HepG2 (cell line): ENCODE measurements at regions not wholly inside any gene's neighbourhood (a gene's known extent, or its start where the extent isn't known, plus 50 kb on each side); places are given as distances from the start of the nearest gene placed in this dataset.

Source experiments
- EZH2 ChIP-seq: conservative IDR thresholded peaks from 2 replicates; pipeline ENCODE4 v1.6.1; 2012; ENCODE audit warnings: mild to moderate bottlenecking, low read depth, low read length, moderate library complexity
- FOXP1 ChIP-seq, 2 experiments: fragments of 450-650 bp in 1 of 2; IDR thresholded peaks; 2 replicates each; pipeline ENCODE4 v1.6.1; 2017 to 2018; ENCODE audit warnings: antibody characterized with exemption in 1 of 2
- POLR2A ChIP-seq, 2 experiments: IDR thresholded peaks; 2 replicates each; pipeline ENCODE4 v1.6.1; 2011; ENCODE audit warnings: low read depth in 2 of 2, low read length in 2 of 2, mild to moderate bottlenecking in 1 of 2, moderate library complexity in 1 of 2; ENCODE audit not compliant: insufficient read depth in 1 of 2
- REST ChIP-seq, 2 experiments: IDR thresholded peaks; 2 replicates each; pipeline ENCODE4 v1.6.1; 2011 to 2012; ENCODE audit warnings: low read length in 2 of 2, borderline replicate concordance in 1 of 2, low read depth in 1 of 2, mild to moderate bottlenecking in 1 of 2, moderate library complexity in 1 of 2
- SNAPC2 ChIP-seq: sonication (generic); formaldehyde crosslinking; IDR thresholded peaks from 2 replicates; pipeline ENCODE4 v1.8.1; 2022; ENCODE audit warnings: mild to moderate bottlenecking, missing genetic modification reagents
- TMF1 ChIP-seq: sonication (generic); formaldehyde crosslinking; IDR thresholded peaks from 2 replicates; pipeline ENCODE4 v1.8.1; 2022; ENCODE audit warnings: low read depth, missing genetic modification reagents
- TF ChIP-seq, protein P1 (sequence below): sonication (generic); formaldehyde crosslinking; IDR thresholded peaks from 2 replicates; pipeline ENCODE4 v1.5.0; 2020; ENCODE audit warnings: mild to moderate bottlenecking, missing genetic modification reagents, moderate library complexity

DNA sequence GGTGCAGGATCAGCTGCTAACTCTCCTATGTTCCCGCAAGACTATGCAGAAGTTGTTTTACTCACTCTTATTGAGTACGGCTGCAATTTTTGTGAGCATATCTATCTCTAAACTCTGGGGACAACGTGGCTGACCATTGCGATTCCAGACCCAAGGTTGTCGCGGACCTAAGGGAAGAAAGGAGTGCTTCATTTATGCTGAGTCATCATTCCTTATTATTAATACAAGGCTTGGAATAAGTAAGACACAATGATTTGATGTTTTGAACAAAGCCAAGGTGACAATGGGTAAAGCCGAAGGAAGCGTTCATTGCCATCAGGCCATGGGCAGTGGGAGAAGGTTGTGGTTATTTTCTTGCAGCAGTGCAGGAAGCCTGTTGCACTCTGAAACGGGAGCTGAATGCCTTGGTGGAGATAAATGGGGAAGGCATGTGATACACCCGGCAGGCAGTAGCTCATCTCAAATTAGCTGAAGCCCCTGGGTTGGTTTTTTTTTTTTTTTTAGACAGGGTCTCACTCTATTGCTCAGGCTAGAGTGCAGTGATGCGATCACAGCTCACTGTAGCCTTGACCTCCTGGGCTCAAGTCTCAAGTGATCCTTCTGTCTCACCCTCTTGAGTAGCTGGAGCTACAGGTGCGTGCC lies 605.7 kb downstream of the TYW1 start:
- TF ChIP-seq TMF1 (CRISPR knock-in tag), result no peak
- no peak for TF ChIP-seq REST (IDR thresholded peaks at IDR 0.05; ENCODE audit: borderline replicate concordance in 1 of 2, low read depth in 1 of 2, low read length in 2 of 2)
- TF ChIP-seq, protein P1, sequence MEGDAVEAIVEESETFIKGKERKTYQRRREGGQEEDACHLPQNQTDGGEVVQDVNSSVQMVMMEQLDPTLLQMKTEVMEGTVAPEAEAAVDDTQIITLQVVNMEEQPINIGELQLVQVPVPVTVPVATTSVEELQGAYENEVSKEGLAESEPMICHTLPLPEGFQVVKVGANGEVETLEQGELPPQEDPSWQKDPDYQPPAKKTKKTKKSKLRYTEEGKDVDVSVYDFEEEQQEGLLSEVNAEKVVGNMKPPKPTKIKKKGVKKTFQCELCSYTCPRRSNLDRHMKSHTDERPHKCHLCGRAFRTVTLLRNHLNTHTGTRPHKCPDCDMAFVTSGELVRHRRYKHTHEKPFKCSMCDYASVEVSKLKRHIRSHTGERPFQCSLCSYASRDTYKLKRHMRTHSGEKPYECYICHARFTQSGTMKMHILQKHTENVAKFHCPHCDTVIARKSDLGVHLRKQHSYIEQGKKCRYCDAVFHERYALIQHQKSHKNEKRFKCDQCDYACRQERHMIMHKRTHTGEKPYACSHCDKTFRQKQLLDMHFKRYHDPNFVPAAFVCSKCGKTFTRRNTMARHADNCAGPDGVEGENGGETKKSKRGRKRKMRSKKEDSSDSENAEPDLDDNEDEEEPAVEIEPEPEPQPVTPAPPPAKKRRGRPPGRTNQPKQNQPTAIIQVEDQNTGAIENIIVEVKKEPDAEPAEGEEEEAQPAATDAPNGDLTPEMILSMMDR (CRISPR knock-in tag), result no peak
- no peak for TF ChIP-seq POLR2A (IDR thresholded peaks at IDR 0.05; ENCODE audit: insufficient read depth in 1 of 2, low read depth in 2 of 2, low read length in 2 of 2)
- no peak for TF ChIP-seq EZH2
- no peak for TF ChIP-seq FOXP1 (IDR thresholded peaks at IDR 0.05)
- no peak for TF ChIP-seq FOXP1 (CRISPR knock-in tag; IDR thresholded peaks at IDR 0.05)
- no peak for TF ChIP-seq SNAPC2 (CRISPR knock-in tag)
